Left ventricle myocardium superior (tissue), 1 donor: ENCODE measurements at regions not wholly inside any gene's neighbourhood (a gene's known extent, or its start where the extent isn't known, plus 50 kb on each side); places are given as distances from the start of the nearest gene placed in this dataset.
"Not testable (repeated sequence)": the region's sequence is repeated elsewhere in the genome, so short reads cannot be mapped to it uniquely, and the experiment has no call there.

Experiments used
- ATAC-seq: fragments of 200-7000 bp; cut with Tn5 transposase; one replicate; pipeline ENCODE4 v1.9.1; 2020; ENCODE audit warnings: mild to moderate bottlenecking, moderate library complexity
- DNase-seq: peaks from one replicate; pipeline ENCODE4 v3.0.0-alpha.2; 2020
- intact Hi-C: fragments of 100-400 bp; cut with micrococcal nuclease; formaldehyde crosslinking; loops from one replicate; pipeline ENCODE4 v1.11.0; 2022
- donor health status: DM: no; HTN: yes; CAD: no; lungs with severe emphysema.

DNA sequence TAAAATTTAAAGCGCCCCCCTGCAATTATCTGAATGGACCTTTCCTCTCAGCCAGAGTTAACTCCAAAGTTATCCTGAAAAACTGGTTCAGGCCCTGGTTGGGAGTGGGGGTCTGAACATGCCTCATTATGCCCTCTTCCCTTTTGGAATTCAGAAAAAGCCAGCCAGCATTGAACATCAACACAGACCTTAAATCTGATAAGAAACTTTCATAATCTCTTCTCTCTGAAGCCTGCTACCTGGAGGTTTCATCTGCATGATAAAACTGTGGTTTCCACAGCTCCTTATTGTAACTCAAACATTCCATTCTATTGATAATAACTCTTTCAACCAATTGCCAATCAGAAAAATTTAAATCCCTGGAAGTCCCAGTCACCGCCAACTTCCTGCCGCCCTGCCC is 133.3 kb downstream of the ARL4A start:
- ATAC-seq: no peak
- no peak for DNase-seq
- intact Hi-C loops: no loop called here

- intact Hi-C loops: no loop called here
- DNase-seq (no peak), ATAC-seq (no peak)
Observed at GRCh38 chr7:12821746-12822145, 134.3 kb downstream of the ARL4A start.

DNA sequence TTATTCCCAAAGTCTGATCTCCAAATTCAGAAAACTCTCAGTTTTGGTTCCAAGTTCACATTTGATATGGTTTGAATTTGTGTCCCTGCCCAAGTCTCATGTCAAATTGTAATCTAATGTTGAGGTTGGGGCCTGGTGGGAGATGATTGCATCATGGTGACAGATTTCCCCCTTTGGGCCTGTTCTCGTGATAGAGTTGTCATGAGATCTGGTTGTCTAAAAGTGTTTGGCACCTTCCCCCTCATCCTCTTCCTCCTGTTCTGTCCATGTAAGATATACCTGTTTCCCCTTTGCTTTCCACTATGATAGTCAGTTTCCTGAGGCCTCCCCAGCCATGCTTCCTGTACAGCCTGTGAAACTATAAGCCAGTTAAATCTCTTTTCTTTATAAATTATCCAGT is 138.6 kb downstream of the ARL4A start:
- ATAC-seq (no peak), DNase-seq (no peak)
- intact Hi-C loops: no loop called here

DNA sequence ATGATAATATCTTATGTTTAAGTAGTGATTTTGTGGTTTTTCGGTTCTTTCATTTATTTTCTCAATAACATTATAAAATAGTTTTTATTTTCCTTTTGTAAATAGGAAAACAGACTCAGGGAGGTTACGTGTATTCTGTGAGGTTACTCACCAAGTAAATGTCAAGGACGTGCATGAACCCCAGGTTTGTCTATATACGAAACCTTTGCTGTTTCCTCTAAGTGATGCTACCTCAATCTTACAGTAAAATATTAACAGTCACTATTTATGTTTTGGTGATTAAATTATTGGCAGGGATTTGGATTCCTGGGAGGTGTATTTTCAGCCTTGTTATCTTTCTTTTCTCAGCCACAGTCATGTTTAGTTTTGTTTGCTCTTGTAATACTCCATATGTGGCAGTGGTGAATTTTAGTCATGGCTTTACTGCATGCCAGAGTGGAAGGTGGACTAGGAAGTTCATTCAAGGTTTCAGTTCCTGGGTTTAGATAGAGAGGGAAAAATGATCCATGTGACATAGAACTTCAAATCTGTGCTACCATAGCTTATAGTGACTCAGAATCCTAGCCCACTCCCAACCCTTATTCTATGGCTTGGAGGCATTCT is 139.9 kb downstream of the ARL4A start:
- intact Hi-C loops: no loop called here
- ATAC-seq: peak; percentile 95

DNA sequence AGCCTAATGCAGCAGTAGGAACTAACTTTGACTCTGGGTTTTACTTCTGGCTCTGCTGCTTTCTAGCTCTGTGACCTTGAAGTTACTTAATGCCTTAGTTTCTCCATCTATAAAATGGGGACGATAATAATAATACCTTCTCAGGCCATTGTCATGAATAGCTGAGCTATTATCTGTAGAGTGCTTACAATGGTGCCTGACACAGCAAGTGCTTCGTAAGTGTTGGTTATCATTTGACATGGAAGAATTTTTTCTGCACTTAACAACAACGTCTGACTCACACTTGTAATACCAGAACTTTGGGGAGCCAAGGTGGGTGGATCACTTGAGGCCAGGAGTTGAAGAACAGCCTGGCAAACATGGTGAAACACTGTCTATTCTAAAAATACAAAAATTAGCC is 140.5 kb downstream of the ARL4A start:
- peak; percentile 89 for ATAC-seq
- DNase-seq: no peak
- intact Hi-C loops: no loop called here

More for the DNA sequence above, 139.9 kb downstream of the ARL4A start:
- no peak for DNase-seq

GRCh38 chr7:12831024-12831423 is 143.6 kb downstream of the ARL4A start:
- ATAC-seq (no peak), DNase-seq (no peak)
- intact Hi-C loops: no loop called here

GRCh38 chr7:12833829-12834228 is 146.4 kb downstream of the ARL4A start:
- no peak for DNase-seq
- no peak for ATAC-seq
- intact Hi-C loops: no loop called here

DNA sequence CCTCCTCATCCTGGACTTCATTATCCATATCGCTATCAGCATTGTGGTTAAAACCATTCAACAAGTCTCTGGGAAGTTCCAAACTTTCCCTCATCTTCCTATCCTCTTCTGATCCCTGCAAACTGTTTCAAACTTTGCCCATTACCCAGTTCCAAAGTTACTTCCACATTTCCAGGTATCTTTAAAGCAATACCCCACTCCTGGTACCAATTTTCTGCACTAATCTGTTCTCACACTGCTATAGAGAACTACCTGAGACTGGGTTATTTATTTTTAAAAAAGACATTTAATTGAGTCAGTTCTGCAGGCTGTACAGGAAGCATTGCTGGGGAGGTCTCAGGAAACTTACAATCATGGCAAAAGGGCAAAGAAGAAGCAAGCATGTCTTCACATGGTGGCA is 147.3 kb downstream of the ARL4A start:
- intact Hi-C loops: no loop called here
- no peak for ATAC-seq
- no peak for DNase-seq

GRCh38 chr7:12839508-12840153 is 152.2 kb downstream of the ARL4A start:
- ATAC-seq (no peak), DNase-seq (no peak)
- intact Hi-C loops: no loop called here

GRCh38 chr7:12844732-12845131 is 157.3 kb downstream of the ARL4A start:
- intact Hi-C loops, DNase-seq, ATAC-seq: not testable (repeated sequence)

DNA sequence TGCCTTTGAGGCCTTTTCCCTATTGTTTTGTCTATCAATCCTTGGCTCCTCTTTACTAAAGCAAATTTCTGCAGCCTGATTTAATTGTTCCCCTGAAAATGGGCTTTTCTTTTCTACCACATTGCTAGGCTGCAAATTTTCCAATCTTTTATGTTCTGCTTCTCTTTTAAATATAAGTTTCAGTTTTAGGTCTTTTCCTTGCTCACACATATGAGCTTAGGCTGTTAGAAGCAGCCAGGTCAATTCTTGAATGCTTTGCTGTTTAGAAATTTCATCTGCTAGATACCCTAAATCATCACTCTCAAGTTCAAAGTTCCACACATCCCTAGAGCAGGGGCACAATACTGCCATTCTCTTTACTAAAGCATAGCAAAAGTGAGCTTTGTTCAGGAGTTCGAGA is 159.6 kb downstream of the ARL4A start:
- intact Hi-C loops: no loop called here
- DNase-seq (no peak), ATAC-seq (no peak)

GRCh38 chr7:12851142-12851541 is 163.7 kb downstream of the ARL4A start:
- no peak for DNase-seq
- intact Hi-C loops: no loop called here
- no peak for ATAC-seq

- no peak for ATAC-seq
- intact Hi-C loops: no loop called here
- DNase-seq: no peak
Observed at GRCh38 chr7:12851841-12852240, 164.4 kb downstream of the ARL4A start.

DNA sequence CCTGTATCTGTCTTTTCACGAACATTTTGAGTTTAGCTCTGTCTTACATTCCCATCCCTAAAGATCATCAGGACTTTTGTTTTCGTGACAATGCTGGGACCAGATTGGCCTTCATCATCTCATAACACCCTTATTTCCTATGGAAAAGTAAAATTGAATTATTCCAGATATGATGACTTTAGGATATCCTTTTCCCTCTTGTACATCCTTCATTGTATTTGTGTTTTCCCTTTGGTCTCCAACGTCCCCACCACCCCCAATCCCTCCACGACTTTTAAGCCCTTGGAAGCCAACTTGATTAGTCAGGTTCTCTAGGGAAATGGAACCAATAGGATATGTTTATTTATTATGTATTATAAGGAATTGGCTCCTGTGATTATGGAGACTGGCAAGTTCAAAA is 167.6 kb downstream of the ARL4A start:
- no peak for ATAC-seq
- DNase-seq: no peak
- intact Hi-C loops: no loop called here

- intact Hi-C loops: no loop called here
- no peak for DNase-seq
- ATAC-seq: no peak
Observed at GRCh38 chr7:12859761-12860160, 172.3 kb downstream of the ARL4A start.

GRCh38 chr7:12861070-12861469 is 173.6 kb downstream of the ARL4A start:
- DNase-seq (no peak), ATAC-seq (peak; percentile 31)
- intact Hi-C loops: no loop called here

DNA sequence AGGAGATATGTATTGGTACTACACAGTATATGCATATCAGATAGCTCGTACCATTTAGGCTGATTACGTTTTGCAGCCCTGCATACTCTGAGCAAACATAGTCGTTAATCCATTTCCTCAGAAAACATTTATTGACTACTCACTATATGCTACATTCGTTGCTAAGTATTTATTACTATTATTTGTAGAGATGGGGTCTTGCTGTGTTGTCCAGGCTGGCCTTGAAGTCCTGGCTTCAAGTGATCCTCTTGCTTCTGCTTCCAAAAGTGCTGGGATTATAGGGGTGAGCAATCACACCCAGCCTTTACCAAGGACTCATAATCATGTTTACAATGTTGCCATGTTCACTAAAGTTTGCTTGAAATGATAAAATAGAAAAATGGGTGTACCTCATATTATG is 174.7 kb downstream of the ARL4A start:
- no peak for DNase-seq
- no peak for ATAC-seq
- intact Hi-C loops: no loop called here

DNA sequence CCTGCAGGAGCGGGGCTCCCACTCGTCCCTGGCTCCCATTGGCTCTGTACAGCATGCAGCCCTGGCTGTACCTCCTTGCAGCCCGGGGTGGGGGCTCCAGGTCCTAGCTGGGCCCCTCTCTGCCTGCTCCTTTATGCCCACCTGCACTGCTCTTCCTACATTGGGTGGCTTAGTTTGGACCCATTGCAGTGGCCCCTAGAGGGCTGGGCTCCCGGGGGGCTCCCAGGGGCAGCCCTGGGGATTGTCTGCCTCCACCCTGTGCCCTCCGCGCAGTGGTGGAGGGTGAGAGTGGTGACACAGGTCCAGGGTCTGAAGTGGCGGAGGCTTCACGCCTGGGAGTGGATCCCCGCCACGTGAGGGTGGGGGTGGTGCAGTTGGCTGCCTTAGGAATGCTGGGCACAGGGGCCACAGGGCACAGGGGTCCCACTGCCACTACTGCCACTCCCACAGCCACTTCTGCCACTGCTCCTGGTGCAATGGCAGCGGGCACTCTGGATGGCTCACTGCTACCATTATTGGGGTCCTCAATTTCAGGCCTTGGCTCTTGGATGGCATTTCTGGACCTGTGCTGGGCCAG is 177.1 kb downstream of the ARL4A start:
- ATAC-seq: no peak
- intact Hi-C loops: no loop called here
- DNase-seq: no peak

DNA sequence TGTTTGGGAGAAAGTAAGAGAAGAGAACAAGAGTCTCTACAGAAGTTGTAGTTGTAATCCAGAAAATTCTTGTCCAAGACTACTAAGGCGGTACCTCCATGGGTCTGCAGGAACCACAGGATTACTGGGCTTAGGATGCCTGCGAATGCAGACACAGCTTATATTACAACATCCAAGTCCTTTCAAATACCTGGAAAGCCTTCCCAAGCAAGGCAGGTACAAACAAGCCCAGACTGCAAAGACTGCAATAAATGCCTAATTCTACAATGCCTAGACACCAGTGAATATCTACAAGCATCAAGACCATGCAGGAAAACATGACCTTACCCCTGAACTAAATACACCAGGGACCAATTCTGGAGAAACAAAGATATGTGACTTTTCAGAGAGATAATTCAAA is 178.2 kb downstream of the ARL4A start:
- ATAC-seq (no peak), DNase-seq (no peak)
- intact Hi-C loops: no loop called here

- ATAC-seq (no peak), DNase-seq (no peak)
- intact Hi-C loops: no loop called here
Observed at GRCh38 chr7:12866207-12866606, 178.8 kb downstream of the ARL4A start.

GRCh38 chr7:12868027-12868426 is 180.6 kb downstream of the ARL4A start:
- ATAC-seq (no peak), DNase-seq (no peak)
- intact Hi-C loops: no loop called here
